Naive thymus-derived CD4-positive, alpha-beta T cell (primary cell): ENCODE measurements at regions not wholly inside any gene's neighbourhood (a gene's known extent, or its start where the extent isn't known, plus 50 kb on each side); places are given as distances from the start of the nearest gene placed in this dataset.
A peak's percentile ranks its signal among the peaks of the same experiment; 100 is the strongest.

Experiments
- ATAC-seq: fragments of 150-1000 bp; cut with Tn5 transposase; 2 replicates; pipeline ENCODE4 v1.10.0; 2021; ENCODE audit warnings: mild to moderate bottlenecking, moderate library complexity
- CTCF ChIA-PET: fragments of 350-600 bp; sonication (Branson Sonifier 250); formaldehyde crosslinking; loops from one replicate; lab custom pipeline; 2021; ENCODE audit warnings: antibody characterized with exemption; lab: Charles Lee
- POLR2A ChIA-PET: fragments of 350-600 bp; sonication (Branson Sonifier 250); formaldehyde crosslinking; loops from one replicate; lab custom pipeline; 2021; ENCODE audit warnings: antibody characterized with exemption, inconsistent platforms; lab: Charles Lee
- DNase-seq, 9 donors: peaks; one replicate each; pipeline versions ENCODE4 v3.0.0 to v3.0.0-alpha.2; 2020 to 2022; ENCODE audit warnings: mixed read lengths in 1 of 9
- H3K27ac ChIP-seq: one replicate; pipeline ENCODE4 v1.7.0; 2013; ENCODE audit warnings: mild to moderate bottlenecking, low read depth, low read length, moderate library complexity
- H3K27me3 ChIP-seq, 2 donors: one replicate each; pipeline ENCODE4 v1.7.0; 2013; ENCODE audit warnings: low read length in 2 of 2, mild to moderate bottlenecking in 2 of 2, moderate library complexity in 2 of 2; ENCODE audit not compliant: control insufficient read depth in 2 of 2, insufficient read depth in 2 of 2
- H3K36me3 ChIP-seq, 3 experiments: 1 replicate in 2 of 3; 2 replicates in 1 of 3; pipeline ENCODE4 v1.7.0; 2013; ENCODE audit warnings: low read length in 3 of 3, mild to moderate bottlenecking in 3 of 3, moderate library complexity in 1 of 3; ENCODE audit not compliant: insufficient read depth in 3 of 3, control insufficient read depth in 2 of 3
- H3K4me1 ChIP-seq, 2 donors: one replicate each; pipeline ENCODE4 v1.7.0; 2013; ENCODE audit warnings: low read length in 2 of 2, mild to moderate bottlenecking in 2 of 2, moderate library complexity in 1 of 2; ENCODE audit not compliant: control insufficient read depth in 2 of 2, insufficient read depth in 2 of 2
- H3K4me3 ChIP-seq: 2 replicates; pipeline ENCODE4 v1.7.0; 2013; ENCODE audit warnings: mild to moderate bottlenecking, low read length
- H3K9me3 ChIP-seq, 3 experiments: 1 replicate in 2 of 3; 2 replicates in 1 of 3; pipeline ENCODE4 v1.7.0; 2013; ENCODE audit warnings: low read length in 3 of 3; ENCODE audit not compliant: control insufficient read depth in 2 of 3
- H3K27ac Mint-ChIP-seq, 9 donors: one replicate each; pipeline ENCODE4 v1.8.0; 2020 to 2022; ENCODE audit warnings: mixed read lengths in 9 of 9, mild to moderate bottlenecking in 8 of 9, moderate library complexity in 5 of 9, inconsistent platforms in 2 of 9
- H3K27me3 Mint-ChIP-seq, 5 donors: one replicate each; pipeline ENCODE4 v1.8.0; 2021 to 2022; ENCODE audit warnings: mixed read lengths in 5 of 5, mild to moderate bottlenecking in 1 of 5
- H3K36me3 Mint-ChIP-seq, 5 donors: one replicate each; pipeline ENCODE4 v1.8.0; 2020 to 2022; ENCODE audit warnings: mixed read lengths in 5 of 5, mild to moderate bottlenecking in 3 of 5, inconsistent platforms in 1 of 5
- H3K4me1 Mint-ChIP-seq, 7 donors: one replicate each; pipeline ENCODE4 v1.8.0; 2020 to 2022; ENCODE audit warnings: mixed read lengths in 7 of 7, mild to moderate bottlenecking in 3 of 7, inconsistent platforms in 1 of 7
- H3K4me3 Mint-ChIP-seq, 10 donors: one replicate each; pipeline ENCODE4 v1.8.0; 2020 to 2022; ENCODE audit warnings: mild to moderate bottlenecking in 10 of 10, mixed read lengths in 10 of 10, moderate library complexity in 6 of 10, inconsistent platforms in 2 of 10
- H3K9me3 Mint-ChIP-seq, 11 donors: one replicate each; pipeline ENCODE4 v1.8.0; 2020 to 2022; ENCODE audit warnings: mixed read lengths in 11 of 11, mild to moderate bottlenecking in 4 of 11, inconsistent platforms in 1 of 11, moderate library complexity in 1 of 11
- intact Hi-C, 2 donors: fragments of 100-400 bp; cut with micrococcal nuclease; formaldehyde crosslinking; loops; one replicate each; pipeline ENCODE4 v1.15.1; 2023

GRCh38 chr21:34199121-34199910 is 125.9 kb downstream of the MRPS6 start:
- H3K4me3 ChIP-seq: no peak overlapping the region
- ChIA-PET POLR2A (interaction anchor here (0.6 to 2.4 kb wide), 8 partner anchors 14 to 276 kb away, joined by 3 to 10 read pairs (median 4); no protein-coding TSS in a partner anchor), CTCF (interaction anchor here (0.7 to 2.1 kb wide), 7 partner anchors 14 to 275 kb away, joined by 3 to 14 read pairs (median 4); no protein-coding TSS in a partner anchor)
- Mint-ChIP-seq H3K4me1 (peaks cover 28 to 63% (median 59%) of the 10 kb centered on the region in 7 donors), H3K36me3 (peaks cover 0 to 7% (median 0%) of the 10 kb centered on the region in 5 donors), H3K9me3 (no peaks in the 10 kb centered on the region), H3K4me3 (peak overlapping the region; percentile 52 to 81 (median 70)), H3K27ac (peak overlapping the region; percentile 68 to 91 (median 80)), H3K27me3 (no peaks in the 10 kb centered on the region)
- no peaks in the 10 kb centered on the region for H3K36me3 ChIP-seq
- intact Hi-C loops: loop anchor here (2.0 to 10.0 kb wide), 5 partner anchors 45 to 255 kb away; no protein-coding TSS in a partner anchor
- H3K27me3 ChIP-seq: no peaks in the 10 kb centered on the region
- no peak for ATAC-seq
- H3K4me1 ChIP-seq: peaks cover 8 to 34% of the 10 kb centered on the region in 2 donors
- H3K27ac ChIP-seq: peak overlapping the region; percentile 57
- no peak for DNase-seq
- H3K9me3 ChIP-seq: no peaks in the 10 kb centered on the region

- DNase-seq: no peak
- Mint-ChIP-seq H3K27ac (peak overlapping the region in 7 of 9 donors; percentile 20 to 81 (median 66)), H3K36me3 (peaks cover 0 to 7% (median 0%) of the 10 kb centered on the region in 5 donors), H3K27me3 (no peaks in the 10 kb centered on the region), H3K9me3 (no peaks in the 10 kb centered on the region), H3K4me1 (peaks cover 28 to 63% (median 59%) of the 10 kb centered on the region in 7 donors), H3K4me3 (peak overlapping the region; percentile 26 to 92 (median 86))
- no peak overlapping the region for H3K27ac ChIP-seq
- H3K27me3 ChIP-seq: no peaks in the 10 kb centered on the region
- ChIA-PET CTCF (no interaction called here), POLR2A (interaction anchor here (1.3 to 2.4 kb wide), 2 partner anchors 68 to 252 kb away, joined by 3 to 9 read pairs; no protein-coding TSS in a partner anchor)
- no peaks in the 10 kb centered on the region for H3K9me3 ChIP-seq
- intact Hi-C loops: loop anchor here in 1 of 2 donors (5.0 kb wide), 1 partner anchor 278 kb away; no protein-coding TSS in a partner anchor
- peak; percentile 35 for ATAC-seq
- peaks cover 8 to 34% of the 10 kb centered on the region in 2 donors for H3K4me1 ChIP-seq
- H3K4me3 ChIP-seq: no peak overlapping the region
- H3K36me3 ChIP-seq: no peaks in the 10 kb centered on the region
Observed at GRCh38 chr21:34200288-34200905, 127.0 kb downstream of the MRPS6 start.

GRCh38 chr21:34201001-34201400 is 127.6 kb downstream of the MRPS6 start:
- Histone ChIP-seq H3K4me1 (peaks cover 8 to 34% of the 10 kb centered on the region in 2 donors), H3K36me3 (no peaks in the 10 kb centered on the region), H3K27ac (no peak overlapping the region), H3K27me3 (no peaks in the 10 kb centered on the region), H3K9me3 (no peaks in the 10 kb centered on the region), H3K4me3 (no peak overlapping the region)
- ChIA-PET POLR2A (interaction anchor here (1.3 to 1.8 kb wide), 2 partner anchors 252 to 277 kb away, joined by 4 to 6 read pairs; no protein-coding TSS in a partner anchor), CTCF (interaction anchor here (0.6 to 1.6 kb wide), 3 partner anchors 83 to 277 kb away, joined by 3 to 23 read pairs (median 4); no protein-coding TSS in a partner anchor)
- Mint-ChIP-seq H3K4me1 (peaks cover 28 to 63% (median 61%) of the 10 kb centered on the region in 7 donors), H3K9me3 (no peaks in the 10 kb centered on the region), H3K27me3 (no peaks in the 10 kb centered on the region), H3K27ac (peak overlapping the region in 7 of 9 donors; percentile 32 to 94 (median 79)), H3K4me3 (peak overlapping the region; percentile 70 to 92 (median 86)), H3K36me3 (peaks cover 0 to 7% (median 0%) of the 10 kb centered on the region in 5 donors)
- DNase-seq (no peak), ATAC-seq (peak; percentile 35)
- intact Hi-C loops: loop anchor here in 1 of 2 donors (1.0 to 5.0 kb wide), 3 partner anchors 9 to 279 kb away; no protein-coding TSS in a partner anchor

GRCh38 chr21:34201481-34201858 is 128.1 kb downstream of the MRPS6 start:
- Mint-ChIP-seq H3K27me3 (no peaks in the 10 kb centered on the region), H3K4me1 (peaks cover 28 to 66% (median 61%) of the 10 kb centered on the region in 7 donors), H3K36me3 (peaks cover 0 to 7% (median 0%) of the 10 kb centered on the region in 5 donors), H3K27ac (peak overlapping the region; percentile 35 to 94 (median 76)), H3K4me3 (peak overlapping the region; percentile 70 to 92 (median 86)), H3K9me3 (no peaks in the 10 kb centered on the region)
- DNase-seq (no peak), ATAC-seq (no peak)
- intact Hi-C loops: loop anchor here in 1 of 2 donors (1.0 to 5.0 kb wide), 3 partner anchors 9 to 279 kb away; no protein-coding TSS in a partner anchor
- Histone ChIP-seq H3K4me1 (peaks cover 8 to 34% of the 10 kb centered on the region in 2 donors), H3K9me3 (no peaks in the 10 kb centered on the region), H3K36me3 (no peaks in the 10 kb centered on the region), H3K27me3 (no peaks in the 10 kb centered on the region), H3K4me3 (peak overlapping the region; percentile 47), H3K27ac (no peak overlapping the region)
- ChIA-PET CTCF (interaction anchor here (0.6 to 1.6 kb wide), 7 partner anchors 11 to 278 kb away, joined by 3 to 23 read pairs (median 3); no protein-coding TSS in a partner anchor), POLR2A (interaction anchor here (0.6 to 1.8 kb wide), 4 partner anchors 20 to 289 kb away, joined by 3 to 6 read pairs (median 4); no protein-coding TSS in a partner anchor)

GRCh38 chr21:34202553-34203372 is 129.4 kb downstream of the MRPS6 start:
- DNase-seq (no peak), ATAC-seq (no peak)
- H3K27ac ChIP-seq: no peak overlapping the region
- H3K4me3 ChIP-seq: peak overlapping the region; percentile 47
- Mint-ChIP-seq H3K27ac (peak overlapping the region in 8 of 9 donors; percentile 24 to 87 (median 63)), H3K27me3 (no peaks in the 10 kb centered on the region), H3K4me1 (peaks cover 28 to 64% (median 56%) of the 10 kb centered on the region in 7 donors), H3K4me3 (peak overlapping the region; percentile 70 to 92 (median 86)), H3K36me3 (peaks cover 0 to 7% (median 0%) of the 10 kb centered on the region in 5 donors), H3K9me3 (no peaks in the 10 kb centered on the region)
- H3K4me1 ChIP-seq: peaks cover 8 to 31% of the 10 kb centered on the region in 2 donors
- intact Hi-C loops: loop anchor here (1.0 to 5.0 kb wide), 3 partner anchors 73 to 280 kb away; no protein-coding TSS in a partner anchor
- ChIA-PET POLR2A (interaction anchor here (0.8 to 1.8 kb wide), 3 partner anchors 18 to 279 kb away, joined by 4 to 6 read pairs (median 5); no protein-coding TSS in a partner anchor), CTCF (interaction anchor here (0.5 to 1.6 kb wide), 8 partner anchors 9 to 279 kb away, joined by 3 to 23 read pairs (median 4); no protein-coding TSS in a partner anchor)
- no peaks in the 10 kb centered on the region for H3K9me3 ChIP-seq
- H3K36me3 ChIP-seq: no peaks in the 10 kb centered on the region
- H3K27me3 ChIP-seq: no peaks in the 10 kb centered on the region
